Urothelium cell line (cell line): ENCODE measurements at regions not wholly inside any gene's neighbourhood (a gene's known extent, or its start where the extent isn't known, plus 50 kb on each side); places are given as distances from the start of the nearest gene placed in this dataset.

Experiments used
- DNase-seq: peaks from one replicate; pipeline ENCODE4 v3.0.0; 2011; ENCODE audit warnings: low spot score, mixed read lengths
- FAIRE-seq: peaks from 2 replicates; lab custom pipeline; 2011; peaks lifted over from hg19 to GRCh38; lab: Jason Lieb, UNC

DNA sequence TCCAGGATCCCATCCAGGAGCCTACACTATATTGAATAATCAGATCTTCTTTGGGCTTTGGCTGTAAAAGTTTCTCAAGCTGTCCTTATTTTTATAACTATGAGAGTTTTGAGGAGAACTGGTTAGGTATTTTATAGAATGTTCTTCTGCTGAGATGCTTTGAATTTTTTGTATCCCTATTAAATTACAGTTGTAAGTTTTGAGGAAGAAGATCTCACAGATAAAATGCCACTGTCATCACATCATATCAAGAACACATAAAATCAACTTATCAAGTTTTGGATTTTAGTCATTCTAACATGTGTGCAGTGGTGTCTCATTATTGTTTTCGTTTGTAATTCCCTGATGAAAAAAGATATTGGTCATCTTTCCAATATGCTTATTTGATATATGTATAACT, 260.2 kb upstream of the COL3A1 start:
- FAIRE-seq (no peak), DNase-seq (no peak)

DNA sequence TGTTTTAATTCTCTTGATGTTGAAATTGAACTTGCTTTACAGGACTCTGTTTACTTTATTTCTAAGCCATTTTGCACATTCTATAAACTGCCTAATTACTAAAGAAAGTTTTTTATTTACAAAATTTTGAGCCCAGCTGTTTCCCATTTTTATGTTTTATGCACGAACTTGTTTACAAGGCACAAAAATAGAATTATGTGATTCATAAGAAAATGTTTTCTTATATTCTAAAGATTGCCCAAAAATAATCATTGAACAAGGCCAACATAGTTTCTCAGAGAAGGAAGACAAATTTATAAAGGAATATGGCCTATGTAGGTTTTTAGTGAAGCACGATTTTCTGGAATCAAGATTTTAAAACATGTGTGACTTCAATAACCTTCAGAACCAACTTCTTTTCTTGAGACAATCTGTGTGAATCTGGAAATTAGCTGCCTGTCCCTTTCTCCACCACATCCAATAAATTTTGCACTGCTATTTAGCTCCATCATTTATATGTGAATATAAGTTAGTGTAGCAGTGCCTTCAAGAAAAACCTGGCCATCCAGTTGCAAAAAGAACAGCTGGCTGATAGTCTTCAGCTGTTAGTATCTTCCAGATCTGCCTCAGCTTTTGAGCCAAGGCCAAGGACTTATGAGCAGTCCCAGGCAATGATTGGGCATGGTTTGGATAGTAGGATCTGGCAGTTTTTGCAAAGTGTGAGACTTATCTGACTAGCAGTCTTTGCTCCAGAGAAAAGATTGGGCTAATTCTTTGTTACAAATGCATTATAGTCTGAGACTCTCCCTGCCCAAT, 253.2 kb upstream of the COL3A1 start:
- DNase-seq: no peak
- no peak for FAIRE-seq

DNA sequence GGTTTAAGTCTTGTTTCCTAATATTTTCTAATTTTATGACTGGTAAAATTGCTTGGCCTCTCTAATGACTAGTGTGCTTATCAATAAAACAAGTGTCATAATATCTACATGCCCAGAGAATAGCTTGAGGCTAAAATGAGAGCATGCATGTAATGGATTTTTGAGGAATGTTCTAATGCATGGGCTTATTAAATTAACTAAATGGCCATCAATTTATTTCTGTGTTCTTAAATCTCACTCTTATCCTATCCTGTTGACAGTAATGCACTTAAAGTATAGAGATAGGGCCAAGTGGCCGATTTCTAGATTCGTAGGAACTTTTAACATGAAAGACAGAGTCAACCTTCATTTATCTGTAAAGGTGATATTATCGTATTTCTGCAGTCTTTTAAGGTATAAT, 252.4 kb upstream of the COL3A1 start:
- no peak for DNase-seq
- FAIRE-seq: no peak

DNA sequence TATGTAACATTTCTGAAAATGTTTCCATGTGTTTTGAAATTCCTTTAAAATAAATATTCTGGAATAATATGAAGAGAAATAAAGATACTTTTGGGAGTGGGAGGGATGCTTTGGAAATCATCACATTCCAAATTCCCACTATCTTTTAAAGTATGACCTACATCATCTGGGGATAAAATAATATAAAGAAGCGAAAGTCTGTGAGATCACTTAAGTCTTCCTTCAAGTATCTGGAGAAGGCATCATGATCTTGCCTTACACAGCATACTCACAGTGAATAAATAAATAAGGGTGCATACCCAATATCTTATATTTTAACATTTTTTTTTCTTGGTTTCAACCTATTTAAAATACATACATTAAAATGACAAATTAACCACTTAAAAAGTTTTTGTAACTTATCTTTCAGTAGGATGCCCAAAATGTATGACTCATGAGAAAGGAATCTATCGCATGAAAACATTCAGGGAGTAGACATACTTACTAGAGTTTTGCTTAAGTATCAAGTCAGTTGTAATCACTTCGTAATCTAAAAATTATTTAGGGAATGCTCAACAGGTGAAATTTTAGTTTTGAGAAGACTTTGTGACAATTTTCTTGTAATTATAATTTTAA, 248.3 kb upstream of the COL3A1 start:
- FAIRE-seq: no peak
- no peak for DNase-seq

DNA sequence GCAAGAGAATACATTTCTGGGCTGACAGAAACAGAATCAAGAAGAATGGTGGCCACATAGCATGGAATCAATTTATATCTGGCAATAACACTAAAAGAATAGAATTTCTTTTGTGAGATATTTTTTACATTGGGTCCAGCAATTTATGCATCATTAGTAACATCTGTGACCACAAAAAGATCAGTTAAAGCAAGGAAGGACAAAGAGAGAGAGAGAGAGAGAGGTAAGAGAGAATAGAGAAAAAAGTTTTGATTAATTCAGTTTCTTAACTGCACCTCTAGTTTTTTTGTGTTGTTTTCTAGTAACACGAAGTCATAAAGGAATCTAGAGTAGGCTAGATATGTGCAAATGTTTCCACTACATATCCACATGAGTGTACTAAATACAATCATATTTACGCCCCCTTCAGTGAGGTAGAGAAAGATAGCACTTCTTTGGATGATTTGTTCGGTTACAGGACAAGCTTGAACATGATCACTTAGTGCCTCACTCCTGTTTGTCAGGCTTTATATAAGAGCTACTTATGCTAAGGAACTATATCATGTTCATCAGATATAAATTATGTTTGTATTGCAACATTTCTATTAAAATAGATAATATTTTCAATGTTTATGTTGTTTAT, 247.4 kb upstream of the COL3A1 start:
- DNase-seq (no peak), FAIRE-seq (no peak)

DNA sequence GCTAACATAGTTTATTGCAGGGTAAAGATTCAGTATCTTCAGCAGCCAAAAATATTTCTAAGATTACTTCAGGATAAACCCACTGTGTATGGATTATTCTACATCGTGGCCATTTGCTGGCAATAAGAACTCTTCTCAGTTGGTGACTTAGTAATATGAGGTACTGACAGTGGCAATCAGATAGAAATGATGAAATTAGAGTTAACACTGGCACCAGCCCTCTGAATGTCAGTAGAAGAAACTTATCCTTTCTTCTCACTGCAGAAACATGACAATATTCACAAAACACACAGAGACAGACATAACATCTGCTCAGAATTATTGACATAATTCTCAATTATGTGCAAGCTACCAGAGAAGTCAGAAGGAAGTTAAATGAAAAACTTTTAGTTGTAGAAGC, 246.3 kb upstream of the COL3A1 start:
- no peak for FAIRE-seq
- no peak for DNase-seq

DNA sequence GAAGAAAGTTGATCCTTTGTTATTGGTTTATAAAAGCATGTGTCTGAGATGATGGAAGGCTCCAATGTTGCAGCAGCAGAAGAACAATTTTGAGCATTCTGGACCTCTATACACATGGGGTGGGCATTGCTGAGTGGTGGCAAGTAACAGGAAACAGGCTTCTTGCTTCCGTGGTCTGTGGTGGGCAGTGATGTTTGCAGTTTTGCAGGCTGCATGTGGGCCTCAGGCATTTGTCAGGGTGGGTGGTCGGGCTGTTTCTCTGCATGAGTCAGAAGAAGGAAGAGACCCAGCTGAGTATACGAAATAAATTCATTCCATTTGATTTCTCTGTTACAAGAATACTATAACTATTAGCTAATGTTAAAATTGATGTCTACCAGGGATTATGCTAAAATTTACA, 239.5 kb upstream of the COL3A1 start:
- DNase-seq (no peak), FAIRE-seq (no peak)

DNA sequence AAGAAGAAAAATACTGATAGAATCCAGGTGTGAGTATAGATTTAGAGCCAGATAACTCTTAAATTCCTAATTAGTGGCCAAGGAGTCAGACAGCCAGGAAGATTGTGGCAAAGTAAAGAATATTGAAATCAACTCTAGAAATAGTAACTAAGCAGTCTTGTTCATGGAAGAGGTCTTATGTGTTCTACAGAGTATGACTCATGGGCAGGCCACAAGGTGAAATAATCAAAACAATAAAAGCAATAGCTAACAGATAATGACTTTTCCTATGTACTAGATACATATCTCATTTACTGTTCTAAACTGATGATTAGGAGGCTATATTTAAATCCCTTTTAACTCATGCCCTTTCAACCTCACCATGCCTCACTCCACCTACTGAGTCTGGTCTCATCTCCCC, 227.4 kb upstream of the COL3A1 start:
- FAIRE-seq (no peak), DNase-seq (no peak)

DNA sequence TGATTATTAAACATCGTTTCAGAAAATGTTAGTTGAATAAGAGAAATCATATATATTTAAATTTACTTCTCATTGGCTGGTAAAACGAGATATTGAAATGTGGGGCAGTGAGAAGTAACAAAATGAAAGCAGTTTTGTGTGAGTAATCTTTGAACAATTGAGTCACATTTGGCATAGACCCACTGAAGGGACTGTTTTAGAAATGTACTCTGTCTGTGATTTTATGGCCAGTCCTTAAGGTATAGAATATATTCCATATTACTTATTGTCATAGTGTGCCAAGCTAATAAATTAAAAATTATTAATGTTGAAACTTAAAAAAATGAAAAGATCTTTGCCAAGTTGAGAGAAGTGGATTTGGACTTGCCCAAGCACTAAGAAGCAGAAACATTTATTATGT, 222.4 kb upstream of the COL3A1 start:
- FAIRE-seq (no peak), DNase-seq (no peak)

DNA sequence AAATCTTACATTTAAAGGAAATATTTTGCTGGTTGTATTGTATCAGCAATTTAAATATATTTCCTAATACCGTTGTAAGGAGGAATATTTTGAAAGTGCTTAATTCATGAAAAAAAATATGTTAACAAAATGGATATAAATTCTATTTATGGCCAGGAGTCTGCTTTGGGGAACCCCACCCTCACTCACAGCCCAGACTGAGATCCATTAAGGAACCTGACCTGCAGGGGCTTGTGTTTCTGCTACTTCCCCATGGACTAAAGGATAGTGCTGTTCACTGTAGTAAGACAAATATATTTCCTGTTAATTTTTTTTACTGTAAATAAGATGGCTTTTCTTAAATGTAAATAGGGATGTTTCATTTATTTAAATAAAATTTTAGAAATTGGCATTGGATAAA, 221.9 kb upstream of the COL3A1 start:
- no peak for FAIRE-seq
- DNase-seq: no peak

DNA sequence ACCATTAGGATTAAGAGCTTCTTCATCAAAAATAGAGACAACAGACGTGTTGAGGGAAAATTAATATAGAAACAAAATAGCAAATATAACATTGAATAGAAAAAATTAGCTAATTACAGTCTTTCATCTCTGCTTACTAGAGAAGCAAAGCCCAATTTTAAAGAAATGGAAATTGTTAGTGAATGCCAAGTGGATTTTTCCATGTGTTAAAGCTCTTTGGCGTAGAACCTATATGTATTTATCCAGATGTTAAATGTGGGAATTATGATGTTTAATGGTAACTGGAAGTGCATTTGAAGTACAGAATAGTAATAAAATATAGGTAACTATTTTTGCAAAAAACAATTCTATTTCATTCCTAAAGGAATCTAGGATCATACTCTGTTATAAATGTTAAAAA, 212.0 kb upstream of the COL3A1 start:
- no peak for DNase-seq
- no peak for FAIRE-seq

DNA sequence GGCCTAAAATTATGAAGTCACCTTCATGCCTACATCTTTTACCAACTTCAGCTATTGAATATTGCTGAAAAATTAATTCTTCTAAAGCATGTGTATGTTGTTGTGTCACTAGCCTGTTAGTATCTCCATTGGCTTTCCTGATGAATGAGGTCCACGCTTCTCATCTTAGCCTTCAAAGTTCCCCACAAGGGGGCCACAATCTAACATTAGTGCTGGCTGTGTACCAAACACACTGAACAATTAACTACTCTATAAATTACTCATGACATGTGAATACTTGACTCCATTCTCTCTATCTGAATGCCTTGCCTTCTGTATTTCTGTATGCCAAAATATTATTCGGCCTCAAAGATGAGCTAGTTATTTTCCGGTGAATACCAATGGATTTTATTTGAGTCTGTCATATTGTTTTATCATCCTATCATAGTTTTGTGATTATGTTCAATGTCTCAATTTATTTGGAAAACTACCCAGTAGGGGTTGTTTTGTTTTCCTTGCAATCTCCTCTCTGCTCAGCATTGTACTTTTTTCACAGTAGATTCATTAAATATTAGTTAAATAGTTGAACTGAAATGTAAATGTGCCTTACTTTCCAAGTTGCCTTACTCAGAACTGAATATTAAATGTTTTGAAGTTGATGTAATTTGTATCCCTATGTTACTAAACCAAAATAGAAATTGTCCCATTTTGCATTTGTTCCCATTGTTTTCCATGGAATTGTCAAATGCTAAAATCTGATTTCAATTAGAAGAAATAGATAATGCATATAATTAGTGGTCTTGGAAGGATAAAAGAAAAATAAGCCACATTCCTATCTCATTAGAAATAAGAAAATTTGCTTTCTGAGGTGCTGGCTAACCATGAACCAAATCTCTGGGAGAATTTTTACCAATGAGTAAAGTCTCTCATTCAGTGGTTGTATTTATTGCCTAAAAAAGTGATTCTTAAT, 208.4 kb upstream of the COL3A1 start:
- DNase-seq (no peak), FAIRE-seq (no peak)

DNA sequence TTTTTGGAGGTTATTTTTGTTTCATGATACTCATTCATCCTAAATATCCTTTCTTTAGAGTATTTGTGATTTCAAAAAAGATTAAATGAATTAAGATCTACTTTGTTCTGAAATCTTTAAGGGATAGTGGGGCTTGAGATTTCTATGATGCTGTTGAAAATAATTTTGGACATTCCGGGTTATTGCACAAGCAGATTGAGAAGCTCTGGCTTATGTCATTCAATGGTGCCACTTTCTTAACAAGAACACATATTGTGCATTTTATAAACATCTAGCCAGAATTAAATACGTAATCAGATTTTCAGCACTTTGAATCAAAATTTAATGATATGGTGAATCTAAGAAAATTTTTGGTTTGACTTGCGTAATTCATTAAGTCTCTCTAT, 207.7 kb upstream of the COL3A1 start:
- FAIRE-seq: no peak

DNA sequence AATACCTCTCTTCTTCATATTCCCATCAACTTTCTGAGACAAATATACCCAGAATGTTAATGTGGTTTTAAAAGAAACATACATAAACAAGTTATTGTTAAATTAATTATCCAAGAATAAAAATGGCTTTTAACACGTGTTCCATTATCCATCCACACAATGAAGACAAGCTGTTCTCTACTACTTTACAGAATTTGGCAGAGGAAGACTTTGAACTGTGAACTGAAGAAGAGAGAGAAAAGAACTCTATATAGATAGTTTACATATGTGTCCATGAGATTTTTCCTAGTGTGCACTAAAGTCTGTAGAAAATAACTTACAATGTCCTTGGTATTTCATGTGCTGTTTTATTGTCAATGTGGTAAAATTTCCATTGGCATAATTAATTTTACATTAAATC, 207.0 kb upstream of the COL3A1 start:
- FAIRE-seq: no peak
- DNase-seq: no peak

More for the DNA sequence above, 207.7 kb upstream of the COL3A1 start:
- DNase-seq: no peak

DNA sequence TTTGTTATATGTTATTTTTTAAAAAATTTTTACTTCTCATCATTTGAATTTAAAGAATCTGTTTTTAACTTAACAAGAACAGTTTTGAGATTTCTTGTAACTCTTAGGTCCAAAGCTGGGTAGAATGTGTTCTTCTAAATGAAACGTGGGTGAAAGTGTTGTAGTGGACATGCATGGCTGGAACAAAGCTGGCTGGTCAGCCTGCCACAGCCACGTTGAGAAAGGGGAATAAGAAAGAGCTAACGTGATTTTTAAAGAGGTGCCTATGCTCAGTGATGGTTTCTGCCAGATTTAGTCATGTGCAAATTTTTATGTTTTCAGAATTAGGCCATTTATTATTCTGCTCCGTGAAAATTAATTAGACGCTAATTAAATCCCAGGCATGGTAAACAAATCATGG, 203.9 kb upstream of the COL3A1 start:
- no peak for FAIRE-seq

DNA sequence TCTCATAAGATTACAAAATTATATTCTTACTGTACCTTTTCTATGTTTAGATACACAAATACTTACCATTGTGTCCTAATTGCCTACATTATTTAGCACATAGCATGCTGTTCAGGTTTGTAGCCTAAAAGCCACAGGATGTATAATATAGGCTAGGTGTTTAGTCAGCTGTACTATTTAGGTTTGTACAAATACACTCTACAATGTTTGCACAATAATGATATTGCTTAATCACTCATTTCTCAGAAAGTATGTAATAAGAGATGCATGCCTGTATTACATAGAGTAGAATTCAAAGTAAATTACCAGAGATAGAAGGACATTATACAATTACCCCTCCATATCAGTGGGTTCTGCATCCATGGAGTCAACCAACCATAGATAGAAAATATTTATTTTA, 201.1 kb upstream of the COL3A1 start:
- DNase-seq: no peak
- no peak for FAIRE-seq

More for the DNA sequence above, 203.9 kb upstream of the COL3A1 start:
- DNase-seq: no peak

DNA sequence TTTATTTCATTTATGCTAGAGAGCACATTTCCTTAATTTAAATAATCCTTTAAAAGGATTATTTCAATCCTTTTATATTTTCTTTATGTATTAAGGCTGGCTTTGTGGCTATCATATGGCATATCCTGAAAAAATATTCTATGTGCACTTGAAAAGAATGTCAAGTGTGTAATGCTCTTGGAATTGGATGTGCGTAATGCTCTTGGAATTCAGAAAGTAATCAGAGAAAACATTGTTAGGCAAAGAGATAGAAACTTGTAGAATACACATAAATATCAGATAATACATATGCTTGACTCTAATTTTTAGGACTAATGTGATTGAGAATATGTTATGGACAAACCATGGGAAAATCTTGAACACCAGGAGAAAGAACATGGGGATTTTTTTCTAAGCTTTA, 197.5 kb upstream of the COL3A1 start:
- DNase-seq (peak; percentile 32), FAIRE-seq (no peak)

DNA sequence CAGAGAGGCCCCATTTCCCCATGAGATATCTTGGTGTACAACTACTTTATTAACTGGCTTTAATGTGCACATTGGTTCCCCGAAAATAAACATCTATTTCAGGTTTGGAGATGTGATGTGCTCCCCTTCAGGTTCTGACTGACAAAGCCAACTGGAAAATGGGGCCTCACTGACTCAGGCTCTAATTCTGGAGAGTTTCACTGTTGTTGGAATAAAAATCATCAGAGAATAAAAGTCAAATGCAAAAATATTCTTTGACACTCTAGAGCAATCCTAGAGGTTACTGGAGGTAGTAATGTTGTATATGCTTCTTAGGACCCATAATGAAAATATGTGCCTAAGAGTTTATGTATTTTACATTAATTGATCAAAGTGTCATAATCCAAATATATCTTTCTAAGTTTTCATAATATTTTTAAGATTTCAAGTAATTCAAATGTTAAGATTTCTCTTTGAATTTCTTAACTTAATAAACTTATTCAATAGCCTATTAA, 189.9 kb upstream of the COL3A1 start:
- no peak for FAIRE-seq

DNA sequence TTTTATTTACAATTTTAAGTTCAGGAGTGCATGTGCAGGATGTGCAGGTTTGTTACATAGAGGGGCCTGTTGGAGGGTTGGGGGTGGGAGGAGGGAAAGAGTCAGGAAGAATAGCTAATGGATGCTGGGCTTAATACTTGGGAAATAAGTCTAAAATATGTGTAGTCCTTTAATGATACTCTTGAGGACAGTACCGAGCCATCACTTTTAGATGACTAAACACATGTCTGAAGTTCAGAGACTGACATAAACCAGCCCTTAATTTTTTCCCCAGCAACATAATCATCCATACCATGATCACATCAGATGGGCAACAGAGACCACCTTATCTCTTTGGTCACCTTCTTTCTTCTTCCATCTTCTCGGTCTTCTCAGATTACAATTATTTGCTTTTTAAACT, 189.1 kb upstream of the COL3A1 start:
- FAIRE-seq: no peak
- no peak for DNase-seq

More for the DNA sequence above, 189.9 kb upstream of the COL3A1 start:
- DNase-seq: no peak

DNA sequence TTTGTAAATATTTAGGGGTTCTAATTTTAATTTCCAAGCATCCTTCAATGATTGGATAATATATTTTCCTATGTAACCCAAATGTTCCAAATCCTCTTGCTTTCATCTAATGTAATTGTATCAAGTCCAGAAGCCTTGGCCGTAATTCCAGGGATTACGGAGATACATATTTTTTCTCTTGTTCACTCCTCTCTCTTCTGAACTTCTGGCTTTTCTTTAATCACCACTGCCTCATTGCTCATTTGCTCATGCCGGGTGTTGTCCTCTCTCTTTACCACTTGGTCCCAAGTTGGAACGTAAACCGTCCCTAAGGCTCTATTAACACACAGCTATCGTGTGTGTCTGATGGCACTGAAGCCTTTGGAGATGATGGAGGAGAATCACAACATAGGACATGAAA, 188.7 kb upstream of the COL3A1 start:
- DNase-seq (no peak), FAIRE-seq (no peak)

DNA sequence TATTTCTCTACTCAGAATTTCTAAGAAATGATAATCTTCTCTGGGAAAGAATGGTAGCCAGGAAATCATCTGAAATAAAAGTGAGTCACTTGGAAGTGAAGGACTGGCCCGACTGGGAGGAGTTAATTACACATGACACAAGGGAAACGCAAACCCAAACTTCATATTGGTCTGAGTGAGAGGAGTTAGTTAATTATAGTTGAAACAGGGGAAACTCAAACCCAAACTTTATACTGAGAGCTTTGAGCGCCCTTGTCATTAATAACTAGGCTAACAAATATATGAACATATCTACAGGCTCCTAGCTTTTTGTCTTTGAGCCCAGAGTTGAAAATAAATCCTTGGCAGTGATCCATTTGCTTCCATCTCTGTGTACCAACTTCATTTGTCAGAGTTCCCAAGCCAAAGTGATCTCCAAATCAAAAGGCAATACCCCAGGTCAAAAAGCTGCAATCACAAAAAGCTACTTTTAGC, 187.8 kb upstream of the COL3A1 start:
- peak; percentile 41 for DNase-seq
- FAIRE-seq: no peak
